SK-N-SH (cell line): ENCODE measurements at regions not wholly inside any gene's neighbourhood (a gene's known extent, or its start where the extent isn't known, plus 50 kb on each side); places are given as distances from the start of the nearest gene placed in this dataset.

ENCODE experiments used
- CTCF ChIA-PET: fragments of 300-600, 350-600 bp; formaldehyde crosslinking; extraction: SDS; loops from one replicate; lab custom pipeline; 2021; lab: Yijun Ruan, JAX
- POLR2A ChIA-PET: fragments of 350-600 bp; sonication (Branson Sonifier 250); formaldehyde crosslinking; extraction: SDS; loops from one replicate; lab custom pipeline; 2020; ENCODE audit warnings: antibody characterized with exemption, inconsistent platforms; lab: Yijun Ruan, JAX
- DNase-seq: peaks from one replicate; pipeline ENCODE4 v3.0.0; 2012
- H2AFZ ChIP-seq: fragments of 200-600 bp; sonication (generic); 2 replicates; pipeline ENCODE4 v1.8.1; 2016; ENCODE audit warnings: antibody characterized with exemption, mild to moderate bottlenecking, low read depth
- H3F3A ChIP-seq: fragments of 200-600 bp; sonication (generic); replicated peaks from 2 replicates; pipeline ENCODE3; 2016; ENCODE audit warnings: antibody characterized with exemption, mild to moderate bottlenecking; ENCODE audit not compliant: insufficient read depth
- H3K27ac ChIP-seq, 2 experiments: fragments of 200-500 bp in 1 of 2; fragments of 200-600 bp in 1 of 2; sonication (Bioruptor generic) in 1 of 2; sonication (generic), shearing (Covaris generic) in 1 of 2; 2 replicates each; pipeline versions ENCODE4 v1.5.1 to v1.6.1; 2014 to 2016; ENCODE audit warnings: low read depth in 2 of 2, inconsistent platforms in 1 of 2, low read length in 1 of 2, mild to moderate bottlenecking in 1 of 2, mixed read lengths in 1 of 2
- H3K27me3 ChIP-seq: fragments of 200-600 bp; sonication (generic), shearing (Covaris generic); 2 replicates; pipeline ENCODE4 v1.6.1; 2016; ENCODE audit warnings: mixed run types; ENCODE audit not compliant: insufficient read depth
- H3K36me3 ChIP-seq, 2 experiments: fragments of 200-500 bp in 1 of 2; fragments of 200-600 bp in 1 of 2; sonication (Bioruptor generic) in 1 of 2; sonication (generic) in 1 of 2; replicated peaks in 1 of 2; 2 replicates each; pipeline versions ENCODE3 to v1.5.1; 2014 to 2016; ENCODE audit warnings: low read length in 1 of 2, mild to moderate bottlenecking in 1 of 2; ENCODE audit not compliant: insufficient read depth in 2 of 2, control insufficient read depth in 1 of 2
- H3K4me1 ChIP-seq, 2 experiments: fragments of 200-500 bp in 1 of 2; fragments of 200-600 bp in 1 of 2; sonication (Bioruptor generic) in 1 of 2; sonication (generic), shearing (Covaris generic) in 1 of 2; 2 replicates each; pipeline versions ENCODE4 v1.5.1 to v1.6.1; 2014 to 2016; ENCODE audit warnings: low read depth in 1 of 2, low read length in 1 of 2, mixed run types in 1 of 2; ENCODE audit not compliant: insufficient read depth in 2 of 2, control insufficient read depth in 1 of 2
- H3K4me2 ChIP-seq: fragments of 200-600 bp; sonication (generic), shearing (Covaris generic); 2 replicates; pipeline ENCODE4 v1.6.1; 2017; ENCODE audit warnings: mixed run types
- H3K4me3 ChIP-seq, 2 experiments: fragments of 200-500 bp in 1 of 2; fragments of 200-600 bp in 1 of 2; sonication (Bioruptor generic) in 1 of 2; sonication (generic), shearing (Covaris generic) in 1 of 2; 2 replicates each; pipeline versions ENCODE4 v1.5.1 to v1.8.1; 2014 to 2016; ENCODE audit warnings: low read depth in 2 of 2, inconsistent platforms in 1 of 2, low read length in 1 of 2, mild to moderate bottlenecking in 1 of 2, mixed read lengths in 1 of 2, moderate library complexity in 1 of 2
- H3K79me2 ChIP-seq: fragments of 200-600 bp; sonication (generic); 2 replicates; pipeline ENCODE4 v1.8.1; 2017; ENCODE audit warnings: mild to moderate bottlenecking; ENCODE audit not compliant: insufficient read depth
- H3K9ac ChIP-seq: fragments of 200-600 bp; sonication (generic); 2 replicates; pipeline ENCODE4 v1.6.1; 2017; ENCODE audit warnings: mixed run types
- H3K9me2 ChIP-seq: fragments of 200-600 bp; sonication (generic); 2 replicates; pipeline ENCODE4 v1.6.1; 2017; ENCODE audit warnings: mixed run types
- H3K9me3 ChIP-seq: fragments of 200-600 bp; sonication (generic); 2 replicates; pipeline ENCODE4 v1.6.1; 2017; ENCODE audit warnings: mixed run types, mild to moderate bottlenecking, moderate library complexity
- H4K20me1 ChIP-seq: fragments of 200-600 bp; sonication (generic); 2 replicates; pipeline ENCODE4 v1.6.1; 2017; ENCODE audit warnings: mild to moderate bottlenecking, mixed run types; ENCODE audit not compliant: insufficient read depth
- ELF1 ChIP-seq: IDR thresholded peaks from 2 replicates; pipeline ENCODE4 v1.4.0; 2012
- EZH2phosphoT487 ChIP-seq: fragments of 200-600 bp; sonication (generic); IDR thresholded peaks from 2 replicates; pipeline ENCODE4 v1.6.1; 2017; ENCODE audit warnings: low read depth, mixed run types, mild to moderate bottlenecking, antibody characterized with exemption, moderate library complexity, borderline replicate concordance
- FOSL2 ChIP-seq: IDR thresholded peaks from 2 replicates; pipeline ENCODE4 v1.4.0; 2012; ENCODE audit warnings: low read depth, mild to moderate bottlenecking, moderate library complexity, borderline replicate concordance
- GABPA ChIP-seq: IDR thresholded peaks from 2 replicates; pipeline ENCODE4 v1.4.0; 2012; ENCODE audit warnings: low read depth, mild to moderate bottlenecking
- JUND ChIP-seq: IDR thresholded peaks from 2 replicates; pipeline ENCODE4 v1.4.0; 2012
- MXI1 ChIP-seq: IDR thresholded peaks from 2 replicates; pipeline ENCODE4 v1.6.1; 2012; ENCODE audit warnings: mild to moderate bottlenecking, low read depth, low read length, improper control_type of control experiment
- NRF1 ChIP-seq: IDR thresholded peaks from 2 replicates; pipeline ENCODE4 v1.6.1; 2012; ENCODE audit warnings: low read depth, mild to moderate bottlenecking, low read length
- POLR2AphosphoS5 ChIP-seq: IDR thresholded peaks from 2 replicates; pipeline ENCODE4 v1.6.1; 2012; ENCODE audit warnings: low read depth, low read length
- RAD21 ChIP-seq: IDR thresholded peaks from 2 replicates; pipeline ENCODE4 v1.6.1; 2012; ENCODE audit warnings: mild to moderate bottlenecking, low read length
- RCOR1 ChIP-seq: fragments of 150-350 bp; IDR thresholded peaks from 2 replicates; pipeline ENCODE4 v1.6.1; 2017; ENCODE audit warnings: antibody characterized with exemption, low read length
- RXRA ChIP-seq: IDR thresholded peaks from 2 replicates; pipeline ENCODE4 v1.4.0; 2012; ENCODE audit warnings: low read depth, mild to moderate bottlenecking, borderline replicate concordance
- TAF1 ChIP-seq: IDR thresholded peaks from 2 replicates; pipeline ENCODE4 v1.6.1; 2012; ENCODE audit warnings: low read depth, mild to moderate bottlenecking, low read length, moderate library complexity, borderline replicate concordance
- TCF12 ChIP-seq: IDR thresholded peaks from 2 replicates; pipeline ENCODE4 v1.4.0; 2012
- TEAD4 ChIP-seq: IDR thresholded peaks from 2 replicates; pipeline ENCODE4 v1.4.0; 2012; ENCODE audit warnings: mild to moderate bottlenecking, borderline replicate concordance; ENCODE audit not compliant: insufficient read depth
- YY1 ChIP-seq: IDR thresholded peaks from 2 replicates; pipeline ENCODE4 v1.4.0; 2012; ENCODE audit warnings: low read depth, mild to moderate bottlenecking
- WGBS: methylation state at CpG from one replicate; pipeline ENCODE4 v1.1.6; 2017; ENCODE audit warnings: low lambda C conversion rate; 5-methylcytosine and 5-hydroxymethylcytosine counted together
- TF ChIP-seq, protein P1 (sequence below): fragments of 150-350 bp; IDR thresholded peaks from 2 replicates; pipeline ENCODE4 v1.6.1; 2017; ENCODE audit warnings: antibody characterized with exemption, low read length, low read depth, borderline replicate concordance
- TF ChIP-seq, protein P2 (sequence below): fragments of 200-600 bp; sonication (generic); IDR thresholded peaks from 2 replicates; pipeline ENCODE4 v1.6.1; 2017; ENCODE audit warnings: antibody characterized with exemption, mild to moderate bottlenecking, moderate library complexity
- TF ChIP-seq, protein P3 (sequence below): IDR thresholded peaks from 2 replicates; pipeline ENCODE4 v1.4.0; 2012; ENCODE audit warnings: low read depth, borderline replicate concordance
- TF ChIP-seq, protein P4 (sequence below): IDR thresholded peaks from 2 replicates; pipeline ENCODE4; 2012

DNA sequence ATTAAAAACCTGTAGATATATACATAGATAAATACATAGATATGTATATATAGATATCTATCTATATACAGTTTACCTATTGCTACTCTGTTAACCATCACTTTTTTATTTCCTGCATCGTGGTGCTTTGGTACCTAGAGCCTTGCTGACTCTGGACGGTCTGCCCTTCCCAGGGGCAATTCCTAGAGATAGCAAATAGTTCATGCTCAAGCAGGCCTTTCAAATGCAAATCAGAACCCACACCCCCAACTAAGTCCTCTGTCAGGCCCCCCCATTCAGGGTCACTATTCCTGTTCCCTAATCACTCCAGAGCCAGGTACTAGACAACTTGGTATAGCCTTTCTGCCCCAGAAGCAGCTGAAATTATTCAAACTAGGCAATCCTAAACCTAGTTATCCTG, 273.5 kb upstream of the ADGRL3 start:
- H3K27ac ChIP-seq = no peak overlapping the region
- no peak for TF ChIP-seq TAF1
- TF ChIP-seq, protein P1, sequence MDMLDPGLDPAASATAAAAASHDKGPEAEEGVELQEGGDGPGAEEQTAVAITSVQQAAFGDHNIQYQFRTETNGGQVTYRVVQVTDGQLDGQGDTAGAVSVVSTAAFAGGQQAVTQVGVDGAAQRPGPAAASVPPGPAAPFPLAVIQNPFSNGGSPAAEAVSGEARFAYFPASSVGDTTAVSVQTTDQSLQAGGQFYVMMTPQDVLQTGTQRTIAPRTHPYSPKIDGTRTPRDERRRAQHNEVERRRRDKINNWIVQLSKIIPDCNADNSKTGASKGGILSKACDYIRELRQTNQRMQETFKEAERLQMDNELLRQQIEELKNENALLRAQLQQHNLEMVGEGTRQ = no peak
- no peak for TF ChIP-seq POLR2AphosphoS5
- TF ChIP-seq, protein P2, sequence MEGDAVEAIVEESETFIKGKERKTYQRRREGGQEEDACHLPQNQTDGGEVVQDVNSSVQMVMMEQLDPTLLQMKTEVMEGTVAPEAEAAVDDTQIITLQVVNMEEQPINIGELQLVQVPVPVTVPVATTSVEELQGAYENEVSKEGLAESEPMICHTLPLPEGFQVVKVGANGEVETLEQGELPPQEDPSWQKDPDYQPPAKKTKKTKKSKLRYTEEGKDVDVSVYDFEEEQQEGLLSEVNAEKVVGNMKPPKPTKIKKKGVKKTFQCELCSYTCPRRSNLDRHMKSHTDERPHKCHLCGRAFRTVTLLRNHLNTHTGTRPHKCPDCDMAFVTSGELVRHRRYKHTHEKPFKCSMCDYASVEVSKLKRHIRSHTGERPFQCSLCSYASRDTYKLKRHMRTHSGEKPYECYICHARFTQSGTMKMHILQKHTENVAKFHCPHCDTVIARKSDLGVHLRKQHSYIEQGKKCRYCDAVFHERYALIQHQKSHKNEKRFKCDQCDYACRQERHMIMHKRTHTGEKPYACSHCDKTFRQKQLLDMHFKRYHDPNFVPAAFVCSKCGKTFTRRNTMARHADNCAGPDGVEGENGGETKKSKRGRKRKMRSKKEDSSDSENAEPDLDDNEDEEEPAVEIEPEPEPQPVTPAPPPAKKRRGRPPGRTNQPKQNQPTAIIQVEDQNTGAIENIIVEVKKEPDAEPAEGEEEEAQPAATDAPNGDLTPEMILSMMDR = no peak
- TF ChIP-seq RCOR1 = no peak
- no peak for TF ChIP-seq JUND
- TF ChIP-seq ELF1 = no peak
- TF ChIP-seq MXI1 = no peak
- TF ChIP-seq TEAD4 = no peak
- no peak for TF ChIP-seq GABPA
- TF ChIP-seq RXRA = no peak
- no peak for TF ChIP-seq EZH2phosphoT487
- TF ChIP-seq FOSL2 = no peak
- TF ChIP-seq, protein P3, sequence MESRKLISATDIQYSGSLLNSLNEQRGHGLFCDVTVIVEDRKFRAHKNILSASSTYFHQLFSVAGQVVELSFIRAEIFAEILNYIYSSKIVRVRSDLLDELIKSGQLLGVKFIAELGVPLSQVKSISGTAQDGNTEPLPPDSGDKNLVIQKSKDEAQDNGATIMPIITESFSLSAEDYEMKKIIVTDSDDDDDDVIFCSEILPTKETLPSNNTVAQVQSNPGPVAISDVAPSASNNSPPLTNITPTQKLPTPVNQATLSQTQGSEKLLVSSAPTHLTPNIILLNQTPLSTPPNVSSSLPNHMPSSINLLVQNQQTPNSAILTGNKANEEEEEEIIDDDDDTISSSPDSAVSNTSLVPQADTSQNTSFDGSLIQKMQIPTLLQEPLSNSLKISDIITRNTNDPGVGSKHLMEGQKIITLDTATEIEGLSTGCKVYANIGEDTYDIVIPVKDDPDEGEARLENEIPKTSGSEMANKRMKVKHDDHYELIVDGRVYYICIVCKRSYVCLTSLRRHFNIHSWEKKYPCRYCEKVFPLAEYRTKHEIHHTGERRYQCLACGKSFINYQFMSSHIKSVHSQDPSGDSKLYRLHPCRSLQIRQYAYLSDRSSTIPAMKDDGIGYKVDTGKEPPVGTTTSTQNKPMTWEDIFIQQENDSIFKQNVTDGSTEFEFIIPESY = no peak
- no peak for TF ChIP-seq NRF1
- TF ChIP-seq TCF12 = no peak
- TF ChIP-seq, protein P4, sequence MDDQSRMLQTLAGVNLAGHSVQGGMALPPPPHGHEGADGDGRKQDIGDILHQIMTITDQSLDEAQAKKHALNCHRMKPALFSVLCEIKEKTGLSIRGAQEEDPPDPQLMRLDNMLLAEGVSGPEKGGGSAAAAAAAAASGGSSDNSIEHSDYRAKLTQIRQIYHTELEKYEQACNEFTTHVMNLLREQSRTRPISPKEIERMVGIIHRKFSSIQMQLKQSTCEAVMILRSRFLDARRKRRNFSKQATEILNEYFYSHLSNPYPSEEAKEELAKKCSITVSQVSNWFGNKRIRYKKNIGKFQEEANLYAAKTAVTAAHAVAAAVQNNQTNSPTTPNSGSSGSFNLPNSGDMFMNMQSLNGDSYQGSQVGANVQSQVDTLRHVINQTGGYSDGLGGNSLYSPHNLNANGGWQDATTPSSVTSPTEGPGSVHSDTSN = no peak
- TF ChIP-seq RAD21 = no peak
- TF ChIP-seq YY1 = no peak
- TF ChIP-seq, all 33 proteins: peak for 0
- ChIA-PET POLR2A (no interaction called here), CTCF (no interaction called here)
- Histone ChIP-seq H3K4me3 (no peak overlapping the region), H3K9me3 (no peaks in the 10 kb centered on the region), H4K20me1 (no peaks in the 10 kb centered on the region), H3K79me2 (no peaks in the 10 kb centered on the region), H3K36me3 (no peaks in the 10 kb centered on the region), H3K4me1 (no peaks in the 10 kb centered on the region), H3K4me2 (no peak overlapping the region), H3K27me3 (no peaks in the 10 kb centered on the region), H2AFZ (no peak overlapping the region), H3K9me2 (no peaks in the 10 kb centered on the region), H3K9ac (no peak overlapping the region), H3F3A (no peaks in the 10 kb centered on the region)
- 34% methylated on average over 2 of the region's 2 CpGs for WGBS
- no peak for DNase-seq
